Naive thymus-derived CD4-positive, alpha-beta T cell (primary cell): ENCODE measurements at regions not wholly inside any gene's neighbourhood (a gene's known extent, or its start where the extent isn't known, plus 50 kb on each side); places are given as distances from the start of the nearest gene placed in this dataset.
A peak's percentile ranks its signal among the peaks of the same experiment; 100 is the strongest.

Source experiments
- ATAC-seq: fragments of 150-1000 bp; cut with Tn5 transposase; 2 replicates; pipeline ENCODE4 v1.10.0; 2021; ENCODE audit warnings: mild to moderate bottlenecking, moderate library complexity
- CTCF ChIA-PET: fragments of 350-600 bp; sonication (Branson Sonifier 250); formaldehyde crosslinking; loops from one replicate; lab custom pipeline; 2021; ENCODE audit warnings: antibody characterized with exemption; lab: Charles Lee
- POLR2A ChIA-PET: fragments of 350-600 bp; sonication (Branson Sonifier 250); formaldehyde crosslinking; loops from one replicate; lab custom pipeline; 2021; ENCODE audit warnings: antibody characterized with exemption, inconsistent platforms; lab: Charles Lee
- DNase-seq, 9 donors: peaks; one replicate each; pipeline versions ENCODE4 v3.0.0 to v3.0.0-alpha.2; 2020 to 2022; ENCODE audit warnings: mixed read lengths in 1 of 9
- H3K27ac ChIP-seq: one replicate; pipeline ENCODE4 v1.7.0; 2013; ENCODE audit warnings: mild to moderate bottlenecking, low read depth, low read length, moderate library complexity
- H3K27me3 ChIP-seq, 2 donors: one replicate each; pipeline ENCODE4 v1.7.0; 2013; ENCODE audit warnings: low read length in 2 of 2, mild to moderate bottlenecking in 2 of 2, moderate library complexity in 2 of 2; ENCODE audit not compliant: control insufficient read depth in 2 of 2, insufficient read depth in 2 of 2
- H3K36me3 ChIP-seq, 3 experiments: 1 replicate in 2 of 3; 2 replicates in 1 of 3; pipeline ENCODE4 v1.7.0; 2013; ENCODE audit warnings: low read length in 3 of 3, mild to moderate bottlenecking in 3 of 3, moderate library complexity in 1 of 3; ENCODE audit not compliant: insufficient read depth in 3 of 3, control insufficient read depth in 2 of 3
- H3K4me1 ChIP-seq, 2 donors: one replicate each; pipeline ENCODE4 v1.7.0; 2013; ENCODE audit warnings: low read length in 2 of 2, mild to moderate bottlenecking in 2 of 2, moderate library complexity in 1 of 2; ENCODE audit not compliant: control insufficient read depth in 2 of 2, insufficient read depth in 2 of 2
- H3K4me3 ChIP-seq: 2 replicates; pipeline ENCODE4 v1.7.0; 2013; ENCODE audit warnings: mild to moderate bottlenecking, low read length
- H3K9me3 ChIP-seq, 3 experiments: 1 replicate in 2 of 3; 2 replicates in 1 of 3; pipeline ENCODE4 v1.7.0; 2013; ENCODE audit warnings: low read length in 3 of 3; ENCODE audit not compliant: control insufficient read depth in 2 of 3
- H3K27ac Mint-ChIP-seq, 9 donors: one replicate each; pipeline ENCODE4 v1.8.0; 2020 to 2022; ENCODE audit warnings: mixed read lengths in 9 of 9, mild to moderate bottlenecking in 8 of 9, moderate library complexity in 5 of 9, inconsistent platforms in 2 of 9
- H3K27me3 Mint-ChIP-seq, 5 donors: one replicate each; pipeline ENCODE4 v1.8.0; 2021 to 2022; ENCODE audit warnings: mixed read lengths in 5 of 5, mild to moderate bottlenecking in 1 of 5
- H3K36me3 Mint-ChIP-seq, 5 donors: one replicate each; pipeline ENCODE4 v1.8.0; 2020 to 2022; ENCODE audit warnings: mixed read lengths in 5 of 5, mild to moderate bottlenecking in 3 of 5, inconsistent platforms in 1 of 5
- H3K4me1 Mint-ChIP-seq, 7 donors: one replicate each; pipeline ENCODE4 v1.8.0; 2020 to 2022; ENCODE audit warnings: mixed read lengths in 7 of 7, mild to moderate bottlenecking in 3 of 7, inconsistent platforms in 1 of 7
- H3K4me3 Mint-ChIP-seq, 10 donors: one replicate each; pipeline ENCODE4 v1.8.0; 2020 to 2022; ENCODE audit warnings: mild to moderate bottlenecking in 10 of 10, mixed read lengths in 10 of 10, moderate library complexity in 6 of 10, inconsistent platforms in 2 of 10
- H3K9me3 Mint-ChIP-seq, 11 donors: one replicate each; pipeline ENCODE4 v1.8.0; 2020 to 2022; ENCODE audit warnings: mixed read lengths in 11 of 11, mild to moderate bottlenecking in 4 of 11, inconsistent platforms in 1 of 11, moderate library complexity in 1 of 11
- intact Hi-C, 2 donors: fragments of 100-400 bp; cut with micrococcal nuclease; formaldehyde crosslinking; loops; one replicate each; pipeline ENCODE4 v1.15.1; 2023

GRCh38 chr6:105791583-105792318 lies 294.4 kb upstream of the PRDM1 start:
- Mint-ChIP-seq H3K27me3 (peaks cover 0 to 6% (median 0%) of the 10 kb centered on the region in 5 donors), H3K36me3 (peaks cover 0 to 16% (median 0%) of the 10 kb centered on the region in 5 donors), H3K27ac (peak overlapping the region in 2 of 9 donors; percentile 6 to 77), H3K4me1 (peaks cover 6 to 79% (median 12%) of the 10 kb centered on the region in 7 donors), H3K4me3 (peak overlapping the region in 2 of 10 donors; percentile 5 to 63), H3K9me3 (peaks cover 0 to 2% (median 0%) of the 10 kb centered on the region in 11 donors)
- POLR2A ChIA-PET: interaction anchor here (1.2 kb wide), 1 partner anchor 10 kb away, joined by 3 read pairs; no protein-coding TSS in a partner anchor
- no peak for ATAC-seq
- H3K4me1 ChIP-seq: peaks cover 0 to 3% of the 10 kb centered on the region in 2 donors
- intact Hi-C loops: loop anchor here (2.0 to 10.0 kb wide), 6 partner anchors 19 to 723 kb away; no protein-coding TSS in a partner anchor
- H3K9me3 ChIP-seq: no peaks in the 10 kb centered on the region
- no peaks in the 10 kb centered on the region for H3K36me3 ChIP-seq
- H3K27me3 ChIP-seq: no peaks in the 10 kb centered on the region
- no peak for DNase-seq
- CTCF ChIA-PET: interaction anchor here (1.0 kb wide), 1 partner anchor 431 kb away, joined by 3 read pairs; no protein-coding TSS in a partner anchor
- no peak overlapping the region for H3K4me3 ChIP-seq
- H3K27ac ChIP-seq: no peak overlapping the region

- Histone ChIP-seq H3K27me3 (no peaks in the 10 kb centered on the region), H3K4me3 (no peak overlapping the region), H3K4me1 (peaks cover 0 to 3% of the 10 kb centered on the region in 2 donors), H3K27ac (no peak overlapping the region), H3K36me3 (no peaks in the 10 kb centered on the region), H3K9me3 (no peaks in the 10 kb centered on the region)
- Mint-ChIP-seq H3K4me1 (peaks cover 6 to 81% (median 12%) of the 10 kb centered on the region in 7 donors), H3K27ac (peak overlapping the region in 1 of 9 donors; percentile 77), H3K36me3 (peaks cover 0 to 16% (median 0%) of the 10 kb centered on the region in 5 donors), H3K27me3 (peaks cover 0 to 6% (median 0%) of the 10 kb centered on the region in 5 donors), H3K4me3 (no peak overlapping the region), H3K9me3 (peaks cover 0 to 2% (median 0%) of the 10 kb centered on the region in 11 donors)
- DNase-seq: no peak
- ATAC-seq: no peak
- intact Hi-C loops: loop anchor here (5.0 to 10.0 kb wide), 4 partner anchors 34 to 724 kb away; no protein-coding TSS in a partner anchor
- ChIA-PET POLR2A (interaction anchor here (1.2 kb wide), 1 partner anchor 9 kb away, joined by 3 read pairs; no protein-coding TSS in a partner anchor), CTCF (interaction anchor here (1.0 kb wide), 1 partner anchor 432 kb away, joined by 3 read pairs; no protein-coding TSS in a partner anchor)
These were observed 295.0 kb upstream of the PRDM1 start for GRCh38 chr6:105791179-105791578.

- H3K4me3 ChIP-seq: no peak overlapping the region
- intact Hi-C loops: loop anchor here (5.0 to 10.0 kb wide), 4 partner anchors 33 to 724 kb away; no protein-coding TSS in a partner anchor
- ChIA-PET POLR2A (interaction anchor here (1.2 kb wide), 1 partner anchor 9 kb away, joined by 3 read pairs; no protein-coding TSS in a partner anchor), CTCF (interaction anchor here (1.0 kb wide), 1 partner anchor 432 kb away, joined by 3 read pairs; no protein-coding TSS in a partner anchor)
- H3K4me3 Mint-ChIP-seq: no peak overlapping the region
- peaks cover 0 to 2% (median 0%) of the 10 kb centered on the region in 11 donors for H3K9me3 Mint-ChIP-seq
- H3K27me3 Mint-ChIP-seq: peaks cover 0 to 6% (median 0%) of the 10 kb centered on the region in 5 donors
- no peaks in the 10 kb centered on the region for H3K27me3 ChIP-seq
- H3K9me3 ChIP-seq: no peaks in the 10 kb centered on the region
- no peaks in the 10 kb centered on the region for H3K36me3 ChIP-seq
- no peak for ATAC-seq
- DNase-seq: no peak
- peaks cover 0 to 16% (median 0%) of the 10 kb centered on the region in 5 donors for H3K36me3 Mint-ChIP-seq
- H3K4me1 ChIP-seq: peaks cover 0 to 3% of the 10 kb centered on the region in 2 donors
- peak overlapping the region in 1 of 9 donors; percentile 6 for H3K27ac Mint-ChIP-seq
- H3K4me1 Mint-ChIP-seq: peaks cover 10 to 81% (median 13%) of the 10 kb centered on the region in 7 donors
- no peak overlapping the region for H3K27ac ChIP-seq
These were observed 295.5 kb upstream of the PRDM1 start for GRCh38 chr6:105790635-105791034.

- Mint-ChIP-seq H3K27ac (no peak overlapping the region), H3K4me3 (no peak overlapping the region), H3K27me3 (peaks cover 0 to 6% (median 0%) of the 10 kb centered on the region in 5 donors), H3K36me3 (peaks cover 0 to 21% (median 0%) of the 10 kb centered on the region in 5 donors), H3K4me1 (peaks cover 17 to 82% (median 19%) of the 10 kb centered on the region in 7 donors), H3K9me3 (peaks cover 0 to 2% (median 0%) of the 10 kb centered on the region in 11 donors)
- intact Hi-C loops: loop anchor here (5.0 to 10.0 kb wide), 4 partner anchors 33 to 725 kb away; no protein-coding TSS in a partner anchor
- Histone ChIP-seq H3K4me3 (no peak overlapping the region), H3K4me1 (peaks cover 0 to 3% of the 10 kb centered on the region in 2 donors), H3K9me3 (no peaks in the 10 kb centered on the region), H3K36me3 (no peaks in the 10 kb centered on the region), H3K27ac (no peak overlapping the region), H3K27me3 (no peaks in the 10 kb centered on the region)
- ChIA-PET POLR2A (no interaction called here), CTCF (interaction anchor here (0.8 kb wide), 1 partner anchor 55 kb away, joined by 4 read pairs; no protein-coding TSS in a partner anchor)
- DNase-seq (no peak), ATAC-seq (no peak)
These were observed 296.2 kb upstream of the PRDM1 start for GRCh38 chr6:105789935-105790334.

GRCh38 chr6:105787747-105788146 lies 298.4 kb upstream of the PRDM1 start:
- Mint-ChIP-seq H3K9me3 (peaks cover 0 to 2% (median 0%) of the 10 kb centered on the region in 11 donors), H3K36me3 (peaks cover 0 to 28% (median 0%) of the 10 kb centered on the region in 5 donors), H3K4me1 (peaks cover 26 to 78% (median 31%) of the 10 kb centered on the region in 7 donors), H3K4me3 (no peak overlapping the region), H3K27me3 (peaks cover 0 to 6% (median 0%) of the 10 kb centered on the region in 5 donors), H3K27ac (peak overlapping the region in 1 of 9 donors; percentile 46)
- ChIA-PET POLR2A (no interaction called here), CTCF (no interaction called here)
- H3K36me3 ChIP-seq: no peaks in the 10 kb centered on the region
- DNase-seq (no peak), ATAC-seq (no peak)
- no peaks in the 10 kb centered on the region for H3K27me3 ChIP-seq
- H3K4me1 ChIP-seq: peaks cover 3 to 7% of the 10 kb centered on the region in 2 donors
- no peak overlapping the region for H3K4me3 ChIP-seq
- intact Hi-C loops: no loop called here
- no peaks in the 10 kb centered on the region for H3K9me3 ChIP-seq
- no peak overlapping the region for H3K27ac ChIP-seq

- Histone ChIP-seq H3K27ac (no peak overlapping the region), H3K36me3 (no peaks in the 10 kb centered on the region), H3K27me3 (no peaks in the 10 kb centered on the region), H3K9me3 (no peaks in the 10 kb centered on the region), H3K4me3 (no peak overlapping the region), H3K4me1 (peaks cover 7 to 13% of the 10 kb centered on the region in 2 donors)
- Mint-ChIP-seq H3K9me3 (peaks cover 0 to 2% (median 0%) of the 10 kb centered on the region in 11 donors), H3K27ac (peak overlapping the region in 2 of 9 donors; percentile 13 to 65), H3K4me3 (peak overlapping the region in 1 of 10 donors; percentile 19), H3K36me3 (peaks cover 0 to 31% (median 0%) of the 10 kb centered on the region in 5 donors), H3K27me3 (peaks cover 0 to 6% (median 0%) of the 10 kb centered on the region in 5 donors), H3K4me1 (peaks cover 29 to 77% (median 36%) of the 10 kb centered on the region in 7 donors)
- ChIA-PET CTCF (no interaction called here), POLR2A (no interaction called here)
- intact Hi-C loops: no loop called here
- ATAC-seq (no peak), DNase-seq (no peak)
These were observed 299.1 kb upstream of the PRDM1 start for GRCh38 chr6:105786890-105787655.
